GM19467 (cell line): ENCODE measurements at regions not wholly inside any gene's neighbourhood (a gene's known extent, or its start where the extent isn't known, plus 50 kb on each side); places are given as distances from the start of the nearest gene placed in this dataset.
A peak's percentile ranks its signal among the peaks of the same experiment; 100 is the strongest.

ENCODE experiments used
- ATAC-seq: cut with Tn5 transposase; IDR thresholded peaks from one replicate; pipeline ENCODE4 v1.9.1; 2021; ENCODE audit warnings: mild to moderate bottlenecking, moderate library complexity; ENCODE audit not compliant: unreplicated experiment

DNA sequence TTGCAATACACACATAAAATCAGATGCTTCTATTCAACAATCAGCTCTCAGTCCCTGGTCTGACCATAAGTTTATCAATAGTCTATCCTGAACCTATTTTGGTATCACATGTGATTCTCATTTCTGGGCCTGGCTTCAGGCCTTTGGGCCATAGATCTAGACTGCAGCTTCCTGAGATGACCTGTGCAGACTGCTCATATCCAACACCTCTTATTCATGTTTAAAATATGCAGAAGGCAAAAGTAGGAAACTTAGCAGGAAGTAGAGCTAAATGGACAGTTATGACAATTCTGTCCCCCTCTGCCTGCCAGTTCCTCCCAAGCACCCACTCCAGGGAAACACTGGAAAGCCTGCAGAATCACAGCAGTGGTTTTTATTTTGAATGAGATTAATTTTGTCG, 53.3 kb downstream of the C7orf25 start:
- ATAC-seq, result no peak

DNA sequence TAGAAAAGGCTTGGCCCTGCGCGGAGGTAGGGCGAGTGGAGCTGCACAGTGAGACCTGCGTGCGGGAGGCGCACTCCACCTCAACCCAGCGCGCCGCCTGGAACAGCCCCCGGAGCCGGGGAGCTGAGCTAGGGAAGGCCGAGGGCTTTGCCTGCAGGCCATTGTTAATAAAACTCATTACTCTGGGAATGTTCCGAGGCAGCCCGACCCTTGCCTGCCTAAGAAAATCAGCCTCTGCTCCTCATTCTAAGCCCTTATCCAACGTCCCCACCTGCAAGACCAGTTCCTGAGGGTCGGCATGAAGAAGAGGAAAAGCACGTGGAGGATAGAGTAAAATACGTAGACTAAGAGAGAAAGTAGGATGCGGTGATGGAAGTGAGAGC, 55.3 kb downstream of the C7orf25 start:
- no peak for ATAC-seq

DNA sequence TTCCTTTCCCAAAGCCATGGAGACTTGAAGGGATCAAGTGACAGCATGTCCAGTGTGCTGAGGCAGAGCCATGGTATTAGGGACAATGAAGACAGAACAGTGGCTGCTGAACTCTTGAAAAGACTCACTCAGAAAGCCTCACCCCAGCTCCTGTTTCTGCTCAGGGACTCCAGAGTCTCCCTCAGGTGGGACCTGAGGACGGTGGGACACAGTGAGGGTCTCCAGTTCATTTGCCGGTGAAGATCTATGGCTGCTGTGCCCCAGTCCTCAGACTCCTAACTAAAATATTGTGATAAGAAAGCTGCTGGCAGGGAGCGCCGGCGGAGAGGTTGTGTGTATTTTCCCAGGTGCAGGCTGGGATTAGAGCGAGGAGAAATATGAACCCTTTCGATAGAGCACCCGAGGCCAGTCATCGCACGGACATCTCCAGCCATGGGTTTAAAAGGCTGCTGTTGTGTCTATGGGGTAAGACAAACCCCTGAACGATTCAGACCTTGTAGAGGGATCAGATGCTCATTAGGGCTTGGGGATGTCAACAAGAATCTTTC, 57.2 kb downstream of the C7orf25 start:
- ATAC-seq, result no peak

DNA sequence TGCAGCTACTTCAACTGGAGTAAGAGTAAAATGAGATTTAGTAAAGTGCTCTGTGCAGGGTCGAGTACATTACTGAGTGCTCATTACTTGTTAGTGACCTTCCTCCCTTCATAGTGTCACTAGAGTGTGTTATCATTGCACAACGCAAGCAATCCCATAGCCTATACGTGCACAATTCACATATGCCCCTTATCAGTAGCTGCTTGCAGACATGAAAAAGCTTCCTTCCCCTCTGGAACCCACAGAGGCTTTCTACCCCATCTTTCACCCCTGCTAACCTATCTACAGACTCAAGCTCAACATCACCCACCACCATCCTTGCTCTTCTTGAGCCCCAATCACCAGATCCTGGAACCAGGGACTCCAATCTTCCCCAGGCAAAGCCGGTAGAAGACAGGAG, 59.3 kb downstream of the C7orf25 start:
- no peak for ATAC-seq

DNA sequence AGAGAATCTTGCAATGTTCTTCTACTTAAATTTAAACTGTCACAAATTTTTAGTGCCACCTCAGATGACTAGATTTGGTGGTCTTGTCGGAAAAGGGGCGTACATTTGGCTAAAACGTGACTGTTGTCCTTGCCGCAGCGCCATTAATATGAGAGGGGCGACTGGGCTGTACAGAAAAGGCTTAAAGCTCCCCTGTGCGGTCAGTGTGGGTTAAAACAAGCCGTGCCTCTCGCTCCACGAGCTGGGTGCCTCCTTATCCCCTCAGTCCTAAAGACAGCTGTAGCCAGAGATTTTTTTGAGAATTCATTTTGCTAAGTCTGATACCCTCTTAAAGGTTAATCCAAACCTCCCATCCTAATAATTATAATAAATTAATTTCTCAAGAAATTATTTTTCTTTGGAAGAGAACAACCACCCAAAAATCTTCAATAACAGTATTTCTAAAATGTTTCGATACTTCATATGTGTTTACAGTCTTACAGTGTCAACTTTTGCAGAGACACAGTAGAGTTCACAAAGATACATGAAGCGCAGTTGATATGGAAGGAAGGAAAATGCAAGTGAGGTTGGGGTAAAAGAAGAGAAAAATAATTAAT, 68.6 kb downstream of the C7orf25 start:
- ATAC-seq, result peak; percentile 64

DNA sequence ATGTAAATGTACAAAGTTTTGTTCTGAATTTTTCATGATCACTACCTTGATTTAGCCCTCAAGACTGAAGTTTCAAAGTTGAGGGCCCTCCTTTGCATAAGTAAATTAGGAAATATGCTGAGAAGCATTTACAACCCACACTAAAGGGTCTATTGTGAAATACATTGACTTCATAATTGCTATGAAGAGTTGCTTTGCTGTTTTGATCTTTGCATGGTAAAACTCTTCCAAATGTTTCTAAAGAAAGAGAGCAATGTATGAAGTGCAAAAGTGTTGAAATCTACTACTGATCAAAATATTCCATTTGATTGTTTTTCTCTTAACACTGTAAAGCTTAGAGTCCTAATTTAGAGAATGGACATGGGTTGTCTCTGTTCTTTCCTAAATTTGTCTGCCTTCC, 77.2 kb downstream of the C7orf25 start:
- ATAC-seq, result no peak

DNA sequence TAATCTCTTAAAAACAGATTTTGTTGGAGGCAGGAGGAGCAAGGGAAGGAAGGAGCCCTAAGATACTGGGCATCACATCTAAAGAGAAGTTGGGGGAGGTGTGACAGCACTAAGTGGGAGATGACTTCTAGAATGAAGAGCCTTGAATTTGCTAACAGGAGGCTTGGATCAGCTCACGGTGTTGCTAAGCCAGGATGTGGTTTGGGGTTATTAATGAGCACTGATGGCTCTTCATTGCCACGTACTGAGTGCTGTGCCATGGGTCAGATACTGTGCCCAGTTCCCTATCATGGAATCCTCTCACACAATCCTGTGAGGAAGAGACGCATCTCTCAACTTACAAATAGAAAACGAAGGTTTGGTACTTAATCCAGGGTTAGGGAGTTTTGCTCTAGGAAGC, 78.5 kb downstream of the C7orf25 start:
- no peak for ATAC-seq

DNA sequence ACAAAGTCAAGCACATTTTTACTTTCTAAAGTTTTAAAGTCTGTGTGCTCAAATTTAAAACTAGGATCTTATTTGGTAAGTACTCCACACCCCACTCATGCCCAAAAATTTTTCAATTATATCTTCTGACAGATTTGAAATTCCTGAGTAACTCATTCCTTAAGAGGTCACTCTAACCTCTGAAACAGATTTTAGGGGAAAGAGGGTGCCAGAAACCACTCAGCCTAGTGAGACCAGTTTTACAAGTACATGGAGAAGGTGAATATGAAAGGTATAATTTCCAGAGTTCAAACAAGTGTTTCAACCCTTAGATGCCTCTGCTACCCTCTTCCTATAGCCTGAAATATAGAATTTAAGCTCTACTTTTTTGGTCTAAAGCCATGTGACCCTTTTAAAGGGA, 79.2 kb downstream of the C7orf25 start:
- ATAC-seq, result no peak

DNA sequence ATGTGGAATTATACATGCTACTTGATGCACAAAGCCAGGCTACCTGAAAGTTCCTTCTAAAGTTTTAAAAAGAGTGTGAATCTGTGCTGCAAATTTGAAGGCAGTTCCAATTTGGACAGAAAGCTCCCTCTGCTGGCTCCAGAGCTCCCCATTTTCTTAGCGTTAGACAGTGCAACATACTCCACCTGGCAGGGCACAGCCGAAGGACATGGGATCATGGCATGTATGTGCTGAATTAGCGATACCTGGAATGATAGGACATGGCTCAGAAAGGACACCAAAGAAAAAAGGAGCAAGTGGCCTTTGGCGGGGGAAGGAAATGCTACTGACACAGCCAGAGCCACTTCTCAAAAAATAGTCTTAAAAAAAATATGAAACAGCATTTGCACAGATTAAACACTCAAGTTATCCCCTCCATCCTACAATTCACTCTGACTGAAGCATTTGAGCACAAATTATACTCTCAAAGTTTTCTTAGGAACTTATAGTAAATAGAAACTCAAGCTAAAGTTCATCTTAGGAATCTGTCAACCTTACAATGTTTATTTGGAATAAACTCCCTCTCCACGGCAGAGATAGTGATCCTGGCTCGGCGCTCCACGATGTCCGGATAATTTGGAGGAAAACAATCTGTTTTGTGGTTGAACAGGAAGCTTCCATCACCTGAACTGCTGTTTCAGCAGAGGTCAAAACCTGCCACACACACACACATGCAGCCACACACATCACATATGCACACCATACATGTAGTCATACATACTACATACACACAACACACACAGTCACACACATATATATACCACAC, 80.0 kb downstream of the C7orf25 start:
- no peak for ATAC-seq

DNA sequence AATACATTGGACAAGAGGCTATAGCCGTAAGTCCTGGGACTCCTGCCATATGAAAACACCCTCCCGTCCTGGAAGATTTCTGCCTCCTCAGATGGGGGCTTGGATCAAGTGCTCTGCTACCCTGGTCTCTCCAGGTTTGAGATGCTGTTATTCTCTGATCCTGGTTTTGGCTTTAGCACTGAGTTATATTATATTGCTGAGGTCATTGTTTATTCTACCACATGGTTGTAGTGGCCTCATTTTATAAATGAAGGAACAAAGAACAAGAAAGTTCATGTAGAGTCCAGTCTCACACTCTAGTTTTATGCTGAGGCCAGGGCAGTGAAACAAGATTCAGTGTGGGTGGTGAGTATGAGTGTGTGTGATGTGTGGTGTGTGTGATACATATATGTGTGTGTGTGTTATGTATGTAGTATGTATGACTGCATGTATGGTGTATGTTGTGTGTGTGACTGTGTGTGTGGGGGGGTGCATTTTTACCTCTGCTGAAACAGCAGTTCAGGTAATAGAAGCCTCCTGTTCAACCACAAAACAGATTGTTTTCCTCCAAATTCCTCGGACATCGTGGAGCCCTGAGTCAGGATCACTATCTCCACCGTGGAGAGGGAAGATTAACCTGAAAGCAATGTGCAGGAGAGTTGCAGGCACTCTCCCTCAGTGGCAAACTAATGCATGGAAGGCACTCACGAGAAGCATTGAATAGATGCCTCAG, 80.7 kb downstream of the C7orf25 start:
- no peak for ATAC-seq

DNA sequence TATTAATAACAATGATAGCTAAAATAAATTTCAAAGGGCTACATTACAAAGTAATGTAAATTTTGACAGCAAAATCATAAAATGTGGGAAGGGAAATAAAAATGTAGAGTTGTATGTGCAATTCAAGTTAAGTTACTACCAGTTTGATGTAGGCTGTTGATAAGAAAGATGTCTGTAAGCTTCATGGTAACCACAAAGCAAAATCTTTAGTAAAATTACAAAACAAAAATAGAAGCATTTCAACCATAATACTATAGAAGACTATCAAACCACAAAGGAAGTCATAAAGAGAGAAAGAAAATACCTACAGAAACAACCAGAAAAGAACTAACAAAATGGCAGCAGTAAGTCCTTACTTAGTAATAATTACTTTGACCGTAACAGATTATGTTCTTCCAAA, 99.1 kb downstream of the C7orf25 start:
- no peak for ATAC-seq

DNA sequence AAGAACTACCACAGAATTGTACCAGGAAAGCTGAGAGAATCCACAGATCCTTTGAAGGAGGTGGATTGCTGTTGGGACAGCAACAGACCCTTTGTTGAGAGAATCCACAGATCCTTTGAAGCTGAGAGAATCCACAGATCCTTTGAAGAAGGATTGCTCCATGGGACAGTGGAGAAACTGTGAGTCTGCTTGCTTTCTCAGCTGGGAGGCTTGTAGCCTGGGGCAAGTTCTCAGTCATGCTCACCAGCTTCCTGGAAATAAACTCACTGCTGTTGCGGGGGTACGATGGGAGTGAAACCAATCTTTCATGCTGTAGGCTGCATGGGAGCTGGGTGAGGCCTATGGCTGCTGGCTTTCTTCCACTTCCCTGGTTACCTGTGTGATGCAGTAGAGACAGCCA, 106.3 kb downstream of the C7orf25 start:
- ATAC-seq, result no peak

DNA sequence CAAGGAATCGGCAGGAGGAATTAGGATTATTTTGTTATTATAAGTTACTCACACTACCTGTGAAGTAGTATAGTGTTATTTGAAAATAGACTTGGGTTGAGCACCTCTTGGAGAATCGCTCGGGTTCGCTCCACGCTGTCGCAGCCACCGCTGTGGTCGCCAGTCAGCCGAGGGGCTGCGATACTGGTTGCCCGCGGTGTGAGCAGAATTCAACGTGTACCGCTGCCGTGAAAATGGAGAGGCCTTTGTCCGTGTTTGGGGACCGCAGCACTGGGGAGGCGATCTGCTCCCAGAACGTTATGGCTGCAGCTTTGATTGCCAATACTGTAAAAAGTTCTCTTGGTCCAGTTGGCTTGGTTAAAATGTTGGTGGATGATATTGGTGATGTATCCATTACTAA, 117.2 kb downstream of the C7orf25 start:
- ATAC-seq, result no peak

DNA sequence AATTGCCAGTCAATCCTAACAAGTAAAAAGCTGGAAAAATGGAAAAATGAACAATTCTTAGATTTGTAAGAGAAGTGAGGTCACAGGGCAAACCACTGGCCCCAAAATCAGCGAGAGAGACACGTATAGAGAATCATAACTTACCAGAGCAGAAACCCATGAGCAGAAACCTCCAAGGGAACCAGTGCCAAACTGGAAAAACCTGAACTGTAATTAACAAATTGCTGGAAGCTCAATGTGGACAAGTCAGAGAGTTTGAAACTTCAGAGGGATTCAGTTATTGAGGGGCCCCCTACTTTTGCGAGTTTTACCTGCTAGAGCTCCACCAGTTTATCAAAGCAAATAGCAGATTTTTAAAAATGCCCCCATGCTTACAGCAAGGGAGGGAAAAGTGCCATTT, 119.0 kb downstream of the C7orf25 start:
- no peak for ATAC-seq

DNA sequence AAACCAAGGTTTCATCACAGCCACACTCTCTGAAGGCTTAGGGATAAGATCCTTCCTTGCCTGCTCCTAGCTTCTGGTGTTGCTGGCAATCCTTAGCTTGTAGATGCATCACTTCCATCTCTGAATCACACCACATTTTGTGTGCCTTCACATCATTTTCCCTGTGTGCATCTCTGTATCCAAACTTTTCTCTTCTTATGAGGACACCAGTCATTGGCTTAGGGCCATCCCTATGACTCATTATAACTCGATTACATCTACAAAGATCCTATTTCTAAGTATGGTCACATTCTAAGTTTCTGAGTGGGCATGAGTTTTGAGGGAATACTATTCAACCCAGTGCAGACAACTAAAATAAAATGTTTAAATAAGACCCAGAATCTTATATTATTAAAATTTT, 121.7 kb downstream of the C7orf25 start:
- no peak for ATAC-seq

DNA sequence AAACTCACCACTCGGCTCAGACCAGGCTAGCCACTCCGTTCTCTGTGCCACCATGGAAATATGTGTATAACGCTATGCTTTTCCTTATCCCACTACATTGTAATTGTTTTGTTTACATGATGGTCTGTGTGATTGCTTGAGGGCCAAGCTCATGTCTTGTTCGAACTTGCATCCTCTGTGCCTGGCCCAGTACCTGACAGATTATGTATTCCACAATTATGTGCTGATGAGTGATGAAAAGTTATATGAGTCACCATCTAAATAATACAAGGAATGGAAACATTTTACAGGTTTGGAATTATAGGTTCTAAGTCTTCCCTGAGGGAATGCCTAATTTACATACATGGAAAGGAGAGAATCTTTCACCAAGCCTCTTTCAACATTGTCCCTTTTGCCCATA, 137.4 kb downstream of the C7orf25 start:
- no peak for ATAC-seq

DNA sequence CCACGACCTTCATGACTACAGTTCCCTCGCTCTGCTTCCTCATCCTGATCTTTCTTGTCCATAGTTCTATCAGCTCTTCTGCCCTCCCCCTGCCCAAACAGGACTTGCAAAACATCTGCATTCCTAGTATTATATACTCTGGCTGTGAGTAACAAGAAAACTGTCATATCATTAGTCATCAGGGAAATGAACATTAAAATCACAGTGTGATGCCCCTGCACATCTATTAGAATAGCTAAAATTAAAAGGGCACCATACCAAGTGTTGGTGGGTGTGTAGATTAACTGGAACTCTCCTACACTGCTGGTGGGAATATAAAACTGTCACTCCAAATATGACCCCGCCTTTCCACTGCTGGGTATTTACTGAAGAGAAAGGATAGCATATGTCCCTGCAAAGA, 141.8 kb downstream of the C7orf25 start:
- no peak for ATAC-seq

DNA sequence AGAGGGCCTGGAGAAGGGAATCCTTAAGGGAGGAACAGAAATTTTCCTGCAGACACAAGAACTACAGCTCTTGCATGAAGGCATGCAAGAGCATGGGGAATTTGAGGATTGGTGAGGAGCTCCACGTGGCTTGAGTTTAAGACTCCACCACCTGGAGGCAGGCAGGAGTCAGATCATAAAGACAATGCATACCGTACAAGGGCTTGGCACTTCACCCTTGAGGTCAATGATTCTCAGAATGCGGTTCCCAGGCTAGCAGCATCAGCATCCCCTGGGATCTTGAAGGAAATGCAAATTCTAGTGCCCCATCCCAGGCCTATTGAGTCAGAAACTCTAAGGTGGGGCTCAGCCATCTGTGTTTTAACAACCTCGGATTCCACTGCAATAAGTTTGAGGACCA, 143.8 kb downstream of the C7orf25 start:
- no peak for ATAC-seq

DNA sequence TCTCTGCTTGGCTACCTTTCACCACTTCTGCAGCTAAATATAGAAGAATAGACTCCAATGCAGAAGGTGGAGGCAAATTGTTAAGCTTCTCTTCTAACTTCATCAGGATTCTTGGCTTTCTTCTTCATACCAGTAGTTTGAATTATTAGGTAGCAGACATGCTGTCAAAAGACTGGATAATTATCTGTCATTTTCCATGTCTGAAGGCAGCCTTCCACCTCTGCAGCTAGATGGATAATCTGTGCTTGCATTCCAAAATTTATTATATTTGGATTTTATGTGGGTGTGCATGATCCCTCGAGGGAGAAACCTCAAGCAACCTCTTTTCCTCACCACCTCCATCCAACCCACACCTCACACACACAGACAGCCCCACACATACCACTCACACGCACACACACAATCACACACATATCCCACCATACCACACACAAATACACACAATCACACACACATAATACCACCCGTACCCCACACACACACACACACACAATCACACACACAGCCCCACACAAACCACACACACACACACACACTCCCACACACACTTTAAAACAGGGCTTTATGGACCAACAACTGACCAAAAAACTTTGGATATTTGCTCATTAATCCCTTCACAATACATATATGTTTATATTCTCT, 145.0 kb downstream of the C7orf25 start:
- no peak for ATAC-seq

DNA sequence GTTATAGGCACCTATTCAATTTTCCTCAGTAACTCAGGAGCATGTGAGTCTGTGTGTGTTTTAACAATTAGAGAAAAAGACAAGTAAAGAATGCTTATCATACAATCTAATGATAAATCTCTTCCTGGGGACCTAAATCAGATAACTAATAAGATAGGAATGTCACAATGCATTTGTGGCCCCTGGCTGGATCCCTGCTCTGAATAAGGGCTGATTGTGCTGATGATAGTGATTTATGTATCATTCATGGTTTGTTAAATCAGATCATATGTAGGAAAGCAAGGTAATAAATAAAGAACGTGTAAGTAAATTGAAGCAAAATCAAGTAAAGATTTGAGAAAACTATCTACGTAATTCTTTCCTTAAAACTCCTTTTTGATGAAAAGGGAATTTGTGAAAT, 145.9 kb downstream of the C7orf25 start:
- ATAC-seq, result no peak

DNA sequence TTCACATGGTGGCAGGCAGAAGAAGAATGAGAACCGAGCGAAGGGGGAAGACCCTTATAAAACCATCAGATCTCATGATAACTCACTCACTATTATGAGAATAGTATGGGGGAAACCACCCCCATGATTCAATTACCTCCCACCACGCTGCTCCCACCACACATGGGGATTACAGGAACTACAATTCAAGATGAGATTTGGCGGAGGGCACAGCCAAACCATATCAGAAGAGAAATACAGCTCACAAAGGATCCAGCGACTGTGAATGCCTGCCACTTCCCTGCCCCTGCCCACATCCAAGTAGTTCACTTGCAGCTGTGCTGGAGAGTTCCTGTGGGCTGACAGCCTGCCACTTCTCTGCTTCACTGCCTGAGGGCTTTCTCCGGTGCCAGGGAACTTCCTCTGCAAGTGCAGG, 148.7 kb downstream of the C7orf25 start:
- ATAC-seq, result no peak
